Upper lobe of left lung (tissue), 6 donors: ENCODE measurements at regions not wholly inside any gene's neighbourhood (a gene's known extent, or its start where the extent isn't known, plus 50 kb on each side); places are given as distances from the start of the nearest gene placed in this dataset.

ENCODE experiments used
- ATAC-seq, 2 donors: fragments of 200-7000 bp; cut with Tn5 transposase; one replicate each; pipeline ENCODE4 v1.9.1; 2022; ENCODE audit warnings: mild to moderate bottlenecking in 2 of 2, moderate library complexity in 2 of 2; ENCODE audit not compliant: low FRiP score in 2 of 2
- DNase-seq, 2 donors: peaks; one replicate each; pipeline ENCODE4 v3.0.0-alpha.2; 2019 to 2020
- H3K27ac ChIP-seq, 4 donors: fragments of 200-600 bp; sonication (generic); one replicate each; pipeline ENCODE4 v1.5.1; 2016 to 2019
- H3K27me3 ChIP-seq, 4 donors: fragments of 200-600 bp; sonication (generic); one replicate each; pipeline ENCODE4 v1.5.1; 2017 to 2019
- H3K36me3 ChIP-seq, 4 donors: fragments of 200-600 bp; sonication (generic); one replicate each; pipeline ENCODE4 v1.5.1; 2016 to 2019
- H3K4me1 ChIP-seq, 4 donors: fragments of 200-600 bp; sonication (generic); one replicate each; pipeline ENCODE4 v1.5.1; 2018 to 2019
- H3K4me3 ChIP-seq, 4 donors: fragments of 200-600 bp; sonication (generic); one replicate each; pipeline ENCODE4 v1.5.1; 2017 to 2019; ENCODE audit warnings: mild to moderate bottlenecking in 2 of 4, moderate library complexity in 1 of 4
- H3K9me3 ChIP-seq, 4 donors: fragments of 200-600 bp; sonication (generic); one replicate each; pipeline ENCODE4 v1.5.1; 2018 to 2019
- CTCF ChIP-seq, 6 experiments: fragments of 450-650 bp in 4 of 6; fragments of 200-600 bp in 2 of 6; sonication (generic) in 2 of 6; IDR thresholded peaks; one replicate each; pipeline ENCODE4 v1.5.1; 2016 to 2019; ENCODE audit warnings: antibody characterized with exemption in 6 of 6
- EP300 ChIP-seq, 4 donors: sonication (generic); formaldehyde crosslinking; IDR thresholded peaks; one replicate each; pipeline ENCODE4 v1.5.1; 2017; ENCODE audit warnings: antibody characterized with exemption in 4 of 4, control low read depth in 2 of 4
- POLR2A ChIP-seq, 4 donors: fragments of 450-650 bp; IDR thresholded peaks; one replicate each; pipeline ENCODE4 v1.5.1; 2016 to 2017; ENCODE audit warnings: antibody characterized with exemption in 4 of 4, mild to moderate bottlenecking in 2 of 4
- POLR2AphosphoS5 ChIP-seq, 2 donors: sonication (generic); formaldehyde crosslinking; IDR thresholded peaks; one replicate each; pipeline ENCODE4 v1.5.1; 2017; ENCODE audit warnings: antibody characterized with exemption in 2 of 2
- WGBS, 2 donors: methylation state at CpG; one replicate each; pipeline ENCODE4 v1.1.5; 2017 to 2018; 5-methylcytosine and 5-hydroxymethylcytosine counted together
- donor health status: DM: no; HTN: no; CAD: no; lungs with moderate emphysema.
- donor health status: DM: no; HTN: yes; CAD: no; lungs with severe emphysema.

GRCh38 chr18:22507055-22507454 is 89.3 kb upstream of the CTAGE1 start:
- TF ChIP-seq CTCF (IDR thresholded peaks at IDR 0.05) = no peak
- no peak for TF ChIP-seq POLR2AphosphoS5 (IDR thresholded peaks at IDR 0.05)
- no peak for TF ChIP-seq POLR2A (IDR thresholded peaks at IDR 0.05)
- TF ChIP-seq EP300 (IDR thresholded peaks at IDR 0.05) = no peak
- no peaks in the 10 kb centered on the region for H3K9me3 ChIP-seq
- WGBS, 2 donors = 85 to 87% methylated on average over 2 of the region's 2 CpGs
- H3K27me3 ChIP-seq = no peaks in the 10 kb centered on the region
- no peak overlapping the region for H3K4me3 ChIP-seq
- H3K4me1 ChIP-seq = peaks cover 8 to 16% (median 12%) of the 10 kb centered on the region in 4 donors
- no peaks in the 10 kb centered on the region for H3K36me3 ChIP-seq
- DNase-seq = no peak
- H3K27ac ChIP-seq = no peak overlapping the region
- ATAC-seq = no peak

GRCh38 chr18:22509423-22509822 is 91.7 kb upstream of the CTAGE1 start:
- ATAC-seq = no peak
- WGBS, 2 donors = 0% methylated on average over 1 of the region's 1 CpG; no CpG with 5 or more reads in 1 of the 2 donors
- H3K4me3 ChIP-seq = no peak overlapping the region

GRCh38 chr18:22510697-22511096 is 93.0 kb upstream of the CTAGE1 start:
- Histone ChIP-seq H3K9me3 (no peaks in the 10 kb centered on the region), H3K4me3 (no peak overlapping the region), H3K27me3 (no peaks in the 10 kb centered on the region), H3K36me3 (no peaks in the 10 kb centered on the region), H3K4me1 (no peaks in the 10 kb centered on the region), H3K27ac (no peak overlapping the region)
- DNase-seq (no peak), ATAC-seq (no peak)
- 76 to 87% methylated on average over 1 of the region's 1 CpG for WGBS, 2 donors
- no peak for TF ChIP-seq POLR2AphosphoS5 (IDR thresholded peaks at IDR 0.05)
- no peak for TF ChIP-seq POLR2A (IDR thresholded peaks at IDR 0.05)
- TF ChIP-seq EP300 (IDR thresholded peaks at IDR 0.05) = no peak
- no peak for TF ChIP-seq CTCF (IDR thresholded peaks at IDR 0.05)

More at GRCh38 chr18:22509423-22509822, 91.7 kb upstream of the CTAGE1 start:
- DNase-seq = no peak
- no peaks in the 10 kb centered on the region for H3K27me3 ChIP-seq
- peaks cover 4 to 7% (median 7%) of the 10 kb centered on the region in 4 donors for H3K4me1 ChIP-seq
- no peak overlapping the region for H3K27ac ChIP-seq
- no peaks in the 10 kb centered on the region for H3K36me3 ChIP-seq
- no peak for TF ChIP-seq POLR2AphosphoS5 (IDR thresholded peaks at IDR 0.05)
- TF ChIP-seq POLR2A (IDR thresholded peaks at IDR 0.05) = no peak
- TF ChIP-seq CTCF (IDR thresholded peaks at IDR 0.05) = no peak
- no peak for TF ChIP-seq EP300 (IDR thresholded peaks at IDR 0.05)
- H3K9me3 ChIP-seq = no peaks in the 10 kb centered on the region

GRCh38 chr18:22513721-22514481 is 96.2 kb upstream of the CTAGE1 start:
- no peak overlapping the region for H3K4me3 ChIP-seq
- no peaks in the 10 kb centered on the region for H3K27me3 ChIP-seq
- H3K36me3 ChIP-seq = no peaks in the 10 kb centered on the region
- DNase-seq = no peak
- no peaks in the 10 kb centered on the region for H3K4me1 ChIP-seq
- no peaks in the 10 kb centered on the region for H3K9me3 ChIP-seq
- WGBS, 2 donors = 91 to 93% methylated on average over 4 of the region's 4 CpGs
- H3K27ac ChIP-seq = no peak overlapping the region
- no peak for ATAC-seq
- TF ChIP-seq POLR2A (IDR thresholded peaks at IDR 0.05) = no peak
- TF ChIP-seq CTCF (IDR thresholded peaks at IDR 0.05) = no peak
- TF ChIP-seq POLR2AphosphoS5 (IDR thresholded peaks at IDR 0.05) = no peak
- TF ChIP-seq EP300 (IDR thresholded peaks at IDR 0.05) = no peak

GRCh38 chr18:22514655-22515054 is 96.9 kb upstream of the CTAGE1 start:
- DNase-seq (no peak), ATAC-seq (no peak)
- no peak overlapping the region for H3K27ac ChIP-seq
- no peaks in the 10 kb centered on the region for H3K4me1 ChIP-seq
- no peaks in the 10 kb centered on the region for H3K36me3 ChIP-seq
- no peaks in the 10 kb centered on the region for H3K9me3 ChIP-seq
- no peak overlapping the region for H3K4me3 ChIP-seq
- no peaks in the 10 kb centered on the region for H3K27me3 ChIP-seq
- TF ChIP-seq POLR2AphosphoS5 (IDR thresholded peaks at IDR 0.05) (no peak), EP300 (IDR thresholded peaks at IDR 0.05) (no peak), POLR2A (IDR thresholded peaks at IDR 0.05) (no peak)
- WGBS, 2 donors = 87 to 100% methylated on average over 3 to 4 of the region's 4 CpGs
